ENCODE measurements at regions not wholly inside any gene's neighbourhood (a gene's known extent, or its start where the extent isn't known, plus 50 kb on each side); places are given as distances from the start of the nearest gene placed in this dataset.

DNA sequence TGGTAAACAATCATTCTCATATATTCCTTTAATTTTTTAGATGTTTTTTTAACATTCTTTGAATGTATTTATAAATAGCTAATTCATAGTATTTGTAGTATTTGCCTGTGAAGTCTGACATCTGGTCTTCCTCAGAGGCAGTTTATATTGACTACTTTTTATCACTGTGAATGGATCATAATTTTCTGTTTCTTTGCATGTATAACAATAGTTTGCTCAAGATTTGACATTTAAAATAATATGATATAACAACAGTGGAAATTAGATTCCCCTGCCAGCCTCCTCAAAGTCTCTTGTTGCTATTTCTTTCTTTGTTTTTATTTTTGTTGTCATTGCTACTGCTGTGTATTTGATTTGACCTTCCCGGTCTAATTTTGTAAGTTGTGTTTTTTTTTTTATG is 297.0 kb upstream of the PCDH20 start:
- TF ChIP-seq, protein P1, sequence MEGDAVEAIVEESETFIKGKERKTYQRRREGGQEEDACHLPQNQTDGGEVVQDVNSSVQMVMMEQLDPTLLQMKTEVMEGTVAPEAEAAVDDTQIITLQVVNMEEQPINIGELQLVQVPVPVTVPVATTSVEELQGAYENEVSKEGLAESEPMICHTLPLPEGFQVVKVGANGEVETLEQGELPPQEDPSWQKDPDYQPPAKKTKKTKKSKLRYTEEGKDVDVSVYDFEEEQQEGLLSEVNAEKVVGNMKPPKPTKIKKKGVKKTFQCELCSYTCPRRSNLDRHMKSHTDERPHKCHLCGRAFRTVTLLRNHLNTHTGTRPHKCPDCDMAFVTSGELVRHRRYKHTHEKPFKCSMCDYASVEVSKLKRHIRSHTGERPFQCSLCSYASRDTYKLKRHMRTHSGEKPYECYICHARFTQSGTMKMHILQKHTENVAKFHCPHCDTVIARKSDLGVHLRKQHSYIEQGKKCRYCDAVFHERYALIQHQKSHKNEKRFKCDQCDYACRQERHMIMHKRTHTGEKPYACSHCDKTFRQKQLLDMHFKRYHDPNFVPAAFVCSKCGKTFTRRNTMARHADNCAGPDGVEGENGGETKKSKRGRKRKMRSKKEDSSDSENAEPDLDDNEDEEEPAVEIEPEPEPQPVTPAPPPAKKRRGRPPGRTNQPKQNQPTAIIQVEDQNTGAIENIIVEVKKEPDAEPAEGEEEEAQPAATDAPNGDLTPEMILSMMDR (IDR thresholded peaks at IDR 0.05; ENCODE audit: low read depth, low read length, poor library complexity, severe bottlenecking), result no peak
- TF ChIP-seq EZH2phosphoT487 (IDR thresholded peaks at IDR 0.05; ENCODE audit: borderline replicate concordance, low read length), result no peak
